ENCODE measurements at regions not wholly inside any gene's neighbourhood (a gene's known extent, or its start where the extent isn't known, plus 50 kb on each side); places are given as distances from the start of the nearest gene placed in this dataset.

- no peak for TF ChIP-seq CTCF (IDR thresholded peaks at IDR 0.05; ENCODE audit: insufficient read depth, low read depth, low read length, missing control alignments)
- H3K4me3 ChIP-seq (ENCODE audit: low read depth, low read length): no peak overlapping the region
- DNase-seq (ENCODE audit: low read depth): no peak
These were observed 295.7 kb downstream of the FBXW7 start for GRCh38 chr4:152240232-152240631.

GRCh38 chr4:152239216-152239615 lies 296.7 kb downstream of the FBXW7 start:
- no peak for TF ChIP-seq CTCF (IDR thresholded peaks at IDR 0.05; ENCODE audit: insufficient read depth, low read depth, low read length, missing control alignments)
- no peak for DNase-seq (ENCODE audit: low read depth)
- no peak overlapping the region for H3K4me3 ChIP-seq (ENCODE audit: low read depth, low read length)

GRCh38 chr4:152236519-152237056 lies 299.3 kb downstream of the FBXW7 start:
- no peak overlapping the region for H3K4me3 ChIP-seq (ENCODE audit: low read depth, low read length)
- no peak for DNase-seq (ENCODE audit: low read depth)
- TF ChIP-seq CTCF (IDR thresholded peaks at IDR 0.05; ENCODE audit: insufficient read depth, low read depth, low read length, missing control alignments): no peak

- no peak overlapping the region for H3K4me3 ChIP-seq (ENCODE audit: low read depth, low read length)
- TF ChIP-seq CTCF (IDR thresholded peaks at IDR 0.05; ENCODE audit: insufficient read depth, low read depth, low read length, missing control alignments): no peak
- no peak for DNase-seq (ENCODE audit: low read depth)
These were observed 300.2 kb downstream of the FBXW7 start for GRCh38 chr4:152235718-152236117.

- H3K4me3 ChIP-seq (ENCODE audit: low read depth, low read length): no peak overlapping the region
These were observed 301.3 kb downstream of the FBXW7 start for GRCh38 chr4:152234571-152234970.

GRCh38 chr4:152232271-152232670 lies 303.6 kb downstream of the FBXW7 start:
- no peak for TF ChIP-seq CTCF (IDR thresholded peaks at IDR 0.05; ENCODE audit: insufficient read depth, low read depth, low read length, missing control alignments)
- DNase-seq (ENCODE audit: low read depth): no peak
- no peak overlapping the region for H3K4me3 ChIP-seq (ENCODE audit: low read depth, low read length)

More at GRCh38 chr4:152234571-152234970, 301.3 kb downstream of the FBXW7 start:
- TF ChIP-seq CTCF (IDR thresholded peaks at IDR 0.05; ENCODE audit: insufficient read depth, low read depth, low read length, missing control alignments): no peak
- no peak for DNase-seq (ENCODE audit: low read depth)

GRCh38 chr4:152229782-152230289 lies 306.1 kb downstream of the FBXW7 start:
- H3K4me3 ChIP-seq (ENCODE audit: low read depth, low read length): no peak overlapping the region
- no peak for TF ChIP-seq CTCF (IDR thresholded peaks at IDR 0.05; ENCODE audit: insufficient read depth, low read depth, low read length, missing control alignments)
- no peak for DNase-seq (ENCODE audit: low read depth)
